ENCODE measurements at regions not wholly inside any gene's neighbourhood (a gene's known extent, or its start where the extent isn't known, plus 50 kb on each side); places are given as distances from the start of the nearest gene placed in this dataset.

DNA sequence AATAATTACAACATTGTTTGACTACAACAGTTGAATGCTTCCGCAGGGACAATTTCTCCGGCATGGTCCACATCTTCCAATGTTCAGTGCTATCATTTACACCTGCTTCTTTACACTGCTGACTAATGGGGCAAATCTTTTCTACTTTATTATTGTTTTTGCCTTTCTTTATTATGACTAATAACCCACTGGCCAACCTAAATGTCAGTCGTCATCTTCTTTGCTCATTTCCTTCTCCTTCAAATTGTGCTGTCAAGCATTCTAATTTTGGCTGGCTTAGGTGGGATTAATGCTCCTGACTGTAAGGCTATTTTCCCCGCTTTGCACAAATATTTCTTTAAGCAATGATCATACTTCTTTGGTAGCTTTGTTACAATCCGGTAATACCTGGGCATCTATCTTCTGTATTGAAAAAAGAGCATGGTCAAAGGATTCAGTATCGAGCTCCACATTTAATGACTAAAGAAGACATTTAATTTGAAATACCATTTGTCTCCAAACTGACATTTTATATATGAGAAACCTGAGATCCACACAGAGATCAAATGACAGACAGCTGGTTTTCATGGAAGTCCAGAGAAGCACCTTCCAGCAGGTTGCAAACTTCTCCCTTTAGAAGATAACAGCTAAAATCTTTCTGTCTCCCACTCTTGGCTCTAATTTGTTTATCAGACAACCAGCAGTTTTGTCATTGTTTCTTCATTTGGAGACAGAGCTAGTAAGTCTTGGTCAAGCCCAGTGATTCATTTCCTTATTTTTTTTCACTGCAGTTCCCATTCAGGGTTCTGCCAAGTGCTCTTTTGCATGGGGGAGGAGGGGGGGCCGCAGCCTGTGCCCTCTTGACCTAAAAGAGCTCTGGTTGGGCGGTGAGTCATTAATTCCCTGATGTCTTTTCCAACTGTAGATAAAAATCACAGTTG, 132.9 kb downstream of the SOCS6 start:
- Histone ChIP-seq H3K9ac (ENCODE audit: low read depth, low read length) (no peak overlapping the region), H3K4me2 (ENCODE audit: insufficient read depth, low read length) (no peak overlapping the region)
- ATAC-seq (ENCODE audit: insufficient read depth, low read depth) = no peak

DNA sequence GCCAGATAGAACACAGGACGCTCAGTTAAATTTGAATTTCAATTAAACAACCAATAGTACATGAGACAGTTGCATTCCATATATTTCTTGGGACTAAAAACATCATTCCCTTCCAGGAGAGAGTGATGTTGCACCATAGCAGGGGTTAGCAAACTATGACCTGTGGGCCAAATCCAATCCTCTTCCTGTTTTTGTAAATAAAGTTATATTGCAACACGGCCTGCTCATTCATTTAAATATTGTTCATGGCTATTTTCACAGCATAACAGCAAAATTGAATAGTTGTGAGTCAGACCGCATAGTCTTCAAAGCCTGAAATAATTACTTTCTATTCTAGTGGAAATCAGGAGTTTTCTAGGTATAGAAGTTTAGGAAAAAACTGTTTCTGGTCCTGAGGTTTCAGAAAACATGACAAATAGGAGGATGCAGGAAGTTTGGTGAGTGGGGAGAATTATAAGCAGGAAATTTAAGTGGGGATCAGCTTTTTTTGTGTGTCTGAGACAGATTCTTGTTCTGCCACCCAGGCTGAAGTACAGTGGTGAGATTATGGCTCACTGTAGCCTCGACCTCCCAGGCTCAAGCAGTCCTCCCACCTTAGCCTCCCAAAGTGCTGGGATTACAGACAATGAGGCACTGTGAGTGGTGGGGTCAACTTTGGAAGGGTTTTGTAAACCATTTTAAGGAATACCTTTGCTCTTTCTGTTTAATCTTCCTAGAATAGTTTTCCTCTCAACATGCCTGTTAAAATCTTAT, 131.5 kb downstream of the SOCS6 start:
- no peak overlapping the region for H3K4me3 ChIP-seq (ENCODE audit: low read depth in 1 of 2, low read length in 2 of 2)
- no peaks in the 10 kb centered on the region for H4K20me1 ChIP-seq (ENCODE audit: insufficient read depth, low read length)
- no peak overlapping the region for H2AFZ ChIP-seq (ENCODE audit: low read depth, low read length)
- TF ChIP-seq EZH2 (IDR thresholded peaks at IDR 0.05; ENCODE audit: borderline replicate concordance, low read depth, low read length, severe bottlenecking) = no peak
- TF ChIP-seq, protein P1, sequence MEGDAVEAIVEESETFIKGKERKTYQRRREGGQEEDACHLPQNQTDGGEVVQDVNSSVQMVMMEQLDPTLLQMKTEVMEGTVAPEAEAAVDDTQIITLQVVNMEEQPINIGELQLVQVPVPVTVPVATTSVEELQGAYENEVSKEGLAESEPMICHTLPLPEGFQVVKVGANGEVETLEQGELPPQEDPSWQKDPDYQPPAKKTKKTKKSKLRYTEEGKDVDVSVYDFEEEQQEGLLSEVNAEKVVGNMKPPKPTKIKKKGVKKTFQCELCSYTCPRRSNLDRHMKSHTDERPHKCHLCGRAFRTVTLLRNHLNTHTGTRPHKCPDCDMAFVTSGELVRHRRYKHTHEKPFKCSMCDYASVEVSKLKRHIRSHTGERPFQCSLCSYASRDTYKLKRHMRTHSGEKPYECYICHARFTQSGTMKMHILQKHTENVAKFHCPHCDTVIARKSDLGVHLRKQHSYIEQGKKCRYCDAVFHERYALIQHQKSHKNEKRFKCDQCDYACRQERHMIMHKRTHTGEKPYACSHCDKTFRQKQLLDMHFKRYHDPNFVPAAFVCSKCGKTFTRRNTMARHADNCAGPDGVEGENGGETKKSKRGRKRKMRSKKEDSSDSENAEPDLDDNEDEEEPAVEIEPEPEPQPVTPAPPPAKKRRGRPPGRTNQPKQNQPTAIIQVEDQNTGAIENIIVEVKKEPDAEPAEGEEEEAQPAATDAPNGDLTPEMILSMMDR (IDR thresholded peaks at IDR 0.05; ENCODE audit: borderline replicate concordance, extremely low read depth, low read length, poor library complexity, severe bottlenecking) = no peak
- H3K27ac ChIP-seq (ENCODE audit: low read length) = no peak overlapping the region
- ATAC-seq (ENCODE audit: insufficient read depth, low read depth) = no peak
- H3K79me2 ChIP-seq (ENCODE audit: insufficient read depth, low read length) = no peaks in the 10 kb centered on the region
- H3K36me3 ChIP-seq (ENCODE audit: insufficient read depth, low read length) = no peaks in the 10 kb centered on the region
- H3K4me1 ChIP-seq (ENCODE audit: insufficient read depth, low read length) = no peaks in the 10 kb centered on the region
- no peak overlapping the region for H3K4me2 ChIP-seq (ENCODE audit: insufficient read depth, low read length)
- DNase-seq = no peak
- H3K9ac ChIP-seq (ENCODE audit: low read depth, low read length) = no peak overlapping the region
- H3K9me3 ChIP-seq (ENCODE audit: insufficient read depth, low read length, severe bottlenecking) = no peaks in the 10 kb centered on the region
- no peaks in the 10 kb centered on the region for H3K27me3 ChIP-seq (ENCODE audit: insufficient read depth, low read length, poor library complexity)

More for the DNA sequence above, 132.9 kb downstream of the SOCS6 start:
- H3K9me3 ChIP-seq (ENCODE audit: insufficient read depth, low read length, severe bottlenecking) = no peaks in the 10 kb centered on the region
- H2AFZ ChIP-seq (ENCODE audit: low read depth, low read length) = no peak overlapping the region
- TF ChIP-seq, protein P1 (IDR thresholded peaks at IDR 0.05; ENCODE audit: borderline replicate concordance, extremely low read depth, low read length, poor library complexity, severe bottlenecking) = no peak
- TF ChIP-seq EZH2 (IDR thresholded peaks at IDR 0.05; ENCODE audit: borderline replicate concordance, low read depth, low read length, severe bottlenecking) = no peak
- H3K27ac ChIP-seq (ENCODE audit: low read length) = no peak overlapping the region
- no peaks in the 10 kb centered on the region for H3K36me3 ChIP-seq (ENCODE audit: insufficient read depth, low read length)
- H3K4me1 ChIP-seq (ENCODE audit: insufficient read depth, low read length) = no peaks in the 10 kb centered on the region
- H3K27me3 ChIP-seq (ENCODE audit: insufficient read depth, low read length, poor library complexity) = no peaks in the 10 kb centered on the region
- H3K79me2 ChIP-seq (ENCODE audit: insufficient read depth, low read length) = no peaks in the 10 kb centered on the region
- H3K4me3 ChIP-seq (ENCODE audit: low read depth in 1 of 2, low read length in 2 of 2) = no peak overlapping the region
- no peaks in the 10 kb centered on the region for H4K20me1 ChIP-seq (ENCODE audit: insufficient read depth, low read length)
- no peak for DNase-seq

DNA sequence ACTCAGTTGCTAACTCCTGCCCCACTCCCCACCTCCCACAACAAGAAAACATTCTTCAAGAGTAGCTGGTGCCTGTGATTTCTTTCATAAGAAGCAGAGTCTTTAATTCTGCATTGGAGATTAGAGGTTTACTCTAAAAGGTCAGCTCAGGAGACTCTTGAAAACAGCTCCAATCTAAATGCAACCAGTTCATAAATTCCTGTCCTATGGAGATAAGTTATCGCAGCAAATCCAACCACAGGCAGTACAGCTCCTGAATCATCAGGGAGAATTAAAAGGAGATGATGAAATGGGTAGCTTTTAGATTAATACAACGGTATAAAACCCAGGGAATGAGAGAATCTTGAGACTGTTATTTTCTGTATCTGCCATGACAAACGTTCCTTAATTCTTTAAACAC, 130.7 kb downstream of the SOCS6 start:
- ATAC-seq (ENCODE audit: insufficient read depth, low read depth) (no peak), DNase-seq (no peak)
- Histone ChIP-seq H3K4me2 (ENCODE audit: insufficient read depth, low read length) (no peak overlapping the region), H3K27me3 (ENCODE audit: insufficient read depth, low read length, poor library complexity) (no peaks in the 10 kb centered on the region), H4K20me1 (ENCODE audit: insufficient read depth, low read length) (no peaks in the 10 kb centered on the region), H3K9ac (ENCODE audit: low read depth, low read length) (no peak overlapping the region), H3K36me3 (ENCODE audit: insufficient read depth, low read length) (no peaks in the 10 kb centered on the region), H3K9me3 (ENCODE audit: insufficient read depth, low read length, severe bottlenecking) (no peaks in the 10 kb centered on the region), H3K79me2 (ENCODE audit: insufficient read depth, low read length) (no peaks in the 10 kb centered on the region), H3K27ac (ENCODE audit: low read length) (no peak overlapping the region), H3K4me1 (ENCODE audit: insufficient read depth, low read length) (no peaks in the 10 kb centered on the region), H3K4me3 (ENCODE audit: low read depth in 1 of 2, low read length in 2 of 2) (no peak overlapping the region), H2AFZ (ENCODE audit: low read depth, low read length) (no peak overlapping the region)
- no peak for TF ChIP-seq EZH2 (IDR thresholded peaks at IDR 0.05; ENCODE audit: borderline replicate concordance, low read depth, low read length, severe bottlenecking)
- TF ChIP-seq, protein P1 (IDR thresholded peaks at IDR 0.05; ENCODE audit: borderline replicate concordance, extremely low read depth, low read length, poor library complexity, severe bottlenecking) = no peak
